ENCODE measurements at regions not wholly inside any gene's neighbourhood (a gene's known extent, or its start where the extent isn't known, plus 50 kb on each side); places are given as distances from the start of the nearest gene placed in this dataset.

DNA sequence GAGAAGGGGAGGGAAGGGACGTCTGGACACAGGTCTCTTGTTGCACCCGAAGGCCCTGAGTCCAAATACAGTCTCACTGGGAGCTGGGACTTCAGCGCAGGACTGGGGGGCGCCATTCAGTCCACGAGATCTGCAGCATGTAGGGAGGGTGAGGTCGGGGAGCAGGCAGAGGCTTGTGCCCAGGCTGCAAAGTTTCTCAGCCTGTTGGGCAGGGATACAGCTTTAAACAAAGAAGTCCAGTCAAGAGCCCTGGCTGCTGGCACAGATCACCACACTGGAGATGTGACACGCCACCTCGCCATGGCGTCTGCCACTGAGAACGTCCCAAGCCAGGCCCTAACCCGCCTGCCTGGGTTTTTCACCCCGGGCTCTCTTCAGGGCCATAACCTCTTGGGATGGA, 256.6 kb downstream of the DLL1 start:
- no peak for DNase-seq

- no peak for DNase-seq
Observed at GRCh38 chr6:170033666-170034065, 257.2 kb downstream of the DLL1 start.

DNA sequence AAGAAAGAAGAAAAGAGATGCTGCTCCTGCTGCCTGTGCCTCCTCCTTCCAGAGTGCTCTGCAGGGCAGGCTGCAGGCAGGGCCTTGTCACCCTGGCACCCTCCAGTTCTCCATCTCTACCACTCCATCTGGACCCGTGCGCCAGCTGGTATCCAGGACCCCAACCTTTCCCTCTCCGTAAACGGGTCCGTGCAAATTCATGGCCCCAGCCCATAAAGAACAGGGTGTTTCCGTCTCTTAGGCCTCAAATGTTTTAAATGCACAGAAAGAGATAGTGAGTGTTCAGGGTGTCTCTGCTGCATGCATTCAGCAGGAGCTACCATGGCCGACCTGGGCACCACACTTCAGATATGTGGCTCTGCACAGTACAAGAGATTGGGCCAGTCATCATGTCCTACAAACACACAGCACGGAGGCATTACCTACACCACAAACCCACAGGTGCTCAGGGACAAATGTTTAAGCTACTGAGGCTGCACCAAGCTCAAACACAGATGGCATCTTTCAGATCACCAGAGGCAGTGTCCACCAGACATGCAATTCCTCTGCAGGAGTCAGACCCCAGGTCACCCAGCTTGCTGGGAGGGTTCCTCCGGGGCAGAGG, 258.1 kb downstream of the DLL1 start:
- no peak for DNase-seq

DNA sequence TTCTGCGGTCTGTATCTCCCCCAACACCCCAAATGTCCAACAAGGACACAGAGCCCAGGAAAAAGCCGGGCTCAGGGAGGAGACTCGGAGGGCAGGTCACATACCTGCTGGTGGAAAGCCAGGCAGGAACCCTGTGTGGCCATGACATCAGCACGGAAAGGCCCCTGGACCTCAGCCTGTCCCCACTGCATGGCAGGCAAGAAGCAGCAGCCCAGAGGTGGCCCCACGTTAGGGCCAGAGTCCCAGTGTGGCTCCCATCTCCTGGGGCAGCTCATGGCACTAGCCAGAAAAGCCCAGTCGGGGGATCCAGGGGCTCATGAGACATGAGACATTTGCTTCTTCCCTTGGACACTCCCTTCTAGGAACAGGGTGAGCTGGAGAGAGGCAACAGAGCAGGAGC, 258.7 kb downstream of the DLL1 start:
- no peak for DNase-seq

GRCh38 chr6:170031684-170032121, 259.2 kb downstream of the DLL1 start:
- DNase-seq: no peak

GRCh38 chr6:170030821-170031471, 259.9 kb downstream of the DLL1 start:
- DNase-seq: no peak

GRCh38 chr6:170030284-170030815, 260.5 kb downstream of the DLL1 start:
- DNase-seq: no peak

DNA sequence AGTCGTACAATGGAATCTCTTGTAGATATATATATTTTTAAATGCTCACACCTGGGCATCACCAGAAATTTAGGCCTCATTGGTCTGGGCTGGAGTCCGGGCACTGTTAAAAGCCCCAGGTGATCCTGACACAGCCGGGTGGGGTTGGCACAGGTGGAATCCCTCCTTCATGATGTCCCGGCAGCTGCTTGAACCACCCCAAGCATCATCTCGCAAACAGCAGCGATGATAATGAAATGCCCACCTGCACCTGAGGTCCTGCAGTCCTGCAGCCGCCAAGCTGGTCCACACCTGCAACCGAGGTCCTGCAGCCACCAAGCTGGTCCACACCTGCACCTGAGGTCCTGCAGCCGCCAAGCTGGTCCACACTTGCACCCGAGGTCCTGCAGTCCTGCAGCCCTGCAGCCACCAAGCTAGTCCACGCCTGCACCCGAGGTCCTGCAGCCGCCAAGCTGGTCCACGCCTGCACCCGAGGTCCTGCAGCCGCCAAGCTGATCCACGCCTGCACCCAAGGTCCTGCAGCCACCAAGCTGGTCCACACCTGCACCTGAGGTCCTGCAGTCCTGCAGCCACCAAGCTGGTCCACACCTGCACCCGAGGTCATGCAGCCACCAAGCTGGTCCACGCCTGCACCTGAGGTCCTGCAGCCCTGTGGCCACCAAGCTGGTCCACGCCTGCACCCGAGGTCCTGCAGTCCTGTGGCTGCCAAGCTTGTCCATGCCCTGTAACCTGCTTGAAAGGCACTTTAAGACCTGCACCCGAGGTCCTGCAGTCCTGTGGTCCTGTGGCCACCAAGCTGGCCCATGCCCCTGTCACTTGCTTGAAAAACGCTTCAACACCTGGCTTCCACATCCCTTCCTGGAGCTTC, 261.2 kb downstream of the DLL1 start:
- DNase-seq: no peak

DNA sequence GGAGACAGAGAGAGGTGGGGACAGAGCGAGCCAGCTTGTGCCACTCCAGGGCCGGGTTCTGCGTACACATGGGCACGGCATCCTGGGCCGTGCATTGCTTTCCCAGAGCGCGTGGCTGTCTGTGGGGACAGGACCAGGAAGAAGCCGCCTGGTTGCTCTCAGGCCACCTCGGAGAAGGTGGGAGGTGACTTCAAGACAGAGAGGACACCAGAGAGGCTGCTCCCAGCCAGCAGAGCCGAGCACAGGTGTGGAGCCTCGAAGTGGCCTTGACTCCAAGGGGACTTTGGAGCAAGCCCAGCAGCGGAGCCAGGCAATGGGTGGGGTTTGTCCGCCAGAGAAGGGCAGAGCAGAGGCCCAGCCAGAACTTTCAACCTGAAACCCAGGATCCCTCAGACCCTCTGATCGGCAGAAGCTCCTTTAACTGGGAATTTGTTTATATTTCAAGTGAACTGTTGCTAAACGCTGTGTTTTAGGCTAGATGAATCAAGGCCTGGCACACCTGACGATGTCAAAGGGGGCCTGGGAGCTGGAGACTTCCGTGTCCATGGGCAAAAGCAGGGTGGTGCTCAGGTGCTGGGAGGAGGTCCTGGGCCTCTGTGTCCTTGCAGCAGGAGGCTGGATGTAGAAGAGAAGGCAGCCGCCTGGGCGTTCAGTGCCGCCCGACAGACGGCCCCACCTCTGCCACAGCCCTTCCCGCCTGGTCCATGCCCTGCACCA, 262.1 kb downstream of the DLL1 start:
- no peak for DNase-seq

DNA sequence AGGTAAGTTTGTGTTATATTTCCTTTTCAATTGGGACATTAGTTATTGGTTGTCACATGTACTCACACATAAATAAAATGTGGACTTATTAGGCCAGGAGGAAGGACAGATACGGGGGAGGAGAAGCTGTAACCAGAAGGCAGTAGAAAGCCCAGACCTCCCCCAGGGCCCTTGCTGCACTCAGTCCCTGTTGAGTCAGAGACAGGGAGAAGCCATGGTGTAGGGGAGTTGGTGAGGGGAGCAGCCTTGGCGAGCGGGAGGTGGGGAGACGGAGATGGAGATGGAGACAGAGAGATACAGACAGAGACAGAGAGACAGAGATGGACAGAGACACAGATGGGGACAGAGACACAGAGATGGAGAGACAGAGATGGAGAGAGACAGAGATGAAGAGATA, 263.2 kb downstream of the DLL1 start:
- no peak for DNase-seq

DNA sequence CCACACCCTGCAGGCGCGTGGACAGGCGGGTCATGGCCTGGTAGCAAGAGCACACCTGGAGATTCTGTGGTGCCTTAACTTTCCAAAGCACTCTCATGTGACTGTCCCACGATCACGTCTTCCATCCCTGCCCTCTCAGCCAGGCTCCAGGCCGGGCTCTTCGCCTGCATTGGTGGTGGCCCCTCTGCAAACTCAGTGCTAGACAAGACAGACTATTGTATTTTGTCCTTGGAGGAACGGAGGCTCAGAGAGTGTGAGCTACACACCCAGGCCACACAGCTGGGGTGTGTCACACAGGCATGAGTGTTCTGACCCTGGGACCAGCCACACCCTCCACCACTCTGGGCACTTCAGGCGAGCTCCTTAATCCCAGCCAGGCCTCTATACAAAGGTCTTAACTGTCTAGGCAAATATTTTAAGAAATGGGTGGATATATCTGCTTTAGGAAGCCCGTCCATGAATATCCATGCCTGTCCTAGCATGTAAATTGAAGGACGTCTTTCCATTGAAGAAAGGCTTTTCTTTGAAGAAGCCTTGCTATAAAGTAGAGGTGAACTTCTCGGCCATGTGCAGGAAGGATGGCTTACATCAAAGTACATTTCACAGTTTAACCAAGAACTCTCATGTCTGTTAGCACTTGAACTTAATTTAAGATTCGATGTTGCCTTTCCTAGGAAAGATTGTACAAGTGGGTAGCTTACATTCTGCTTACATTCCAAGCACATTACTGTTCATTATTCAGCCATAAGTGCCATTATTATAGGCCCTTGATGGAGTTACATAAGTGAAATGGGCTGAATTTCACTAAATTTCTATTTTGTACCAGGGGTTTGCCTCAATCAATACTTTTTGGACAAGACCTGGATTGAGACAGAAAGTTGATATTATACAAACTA, 263.9 kb downstream of the DLL1 start:
- DNase-seq: no peak

DNA sequence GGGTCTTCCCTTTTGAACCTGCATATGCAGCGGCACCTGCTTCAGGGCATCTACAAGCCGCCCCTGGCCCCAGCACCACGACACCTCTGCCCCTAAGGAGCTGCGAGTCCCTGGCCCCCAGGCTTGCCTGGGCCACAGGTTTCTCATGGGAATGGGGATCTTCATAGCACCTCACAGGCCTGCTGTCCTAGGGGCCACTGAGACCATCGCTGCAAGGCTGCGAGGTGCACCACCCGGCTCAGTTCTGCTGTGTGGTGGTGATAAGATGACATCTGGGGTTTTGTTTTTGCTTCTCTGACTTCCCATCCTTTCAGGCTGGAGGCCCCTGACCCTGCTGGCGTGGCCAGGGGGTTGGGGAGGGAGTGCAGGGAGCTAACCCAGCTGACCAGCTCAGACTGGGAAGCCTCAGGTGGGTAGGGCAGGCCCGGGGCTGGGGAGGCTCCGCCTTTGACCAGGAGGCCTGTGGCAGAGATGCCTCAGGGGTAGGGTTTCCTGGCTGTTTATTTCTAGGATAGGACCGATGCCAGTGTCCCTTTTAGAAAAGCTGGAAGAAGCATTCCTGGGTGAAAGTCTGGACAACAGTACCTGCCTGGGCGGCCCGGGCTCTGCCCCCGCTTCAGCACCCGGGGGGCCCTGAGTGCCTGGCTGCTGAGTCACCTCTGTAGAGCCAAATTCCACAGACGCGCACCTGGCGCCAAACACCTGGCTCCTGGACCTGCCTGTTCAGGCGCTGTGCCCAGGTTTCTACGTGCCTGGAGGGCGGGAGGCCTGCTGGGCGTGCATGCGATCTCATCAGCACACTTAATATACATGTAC, 264.7 kb downstream of the DLL1 start:
- DNase-seq: no peak

- DNase-seq: no peak
Observed at GRCh38 chr6:170025341-170025911, 265.5 kb downstream of the DLL1 start.

DNA sequence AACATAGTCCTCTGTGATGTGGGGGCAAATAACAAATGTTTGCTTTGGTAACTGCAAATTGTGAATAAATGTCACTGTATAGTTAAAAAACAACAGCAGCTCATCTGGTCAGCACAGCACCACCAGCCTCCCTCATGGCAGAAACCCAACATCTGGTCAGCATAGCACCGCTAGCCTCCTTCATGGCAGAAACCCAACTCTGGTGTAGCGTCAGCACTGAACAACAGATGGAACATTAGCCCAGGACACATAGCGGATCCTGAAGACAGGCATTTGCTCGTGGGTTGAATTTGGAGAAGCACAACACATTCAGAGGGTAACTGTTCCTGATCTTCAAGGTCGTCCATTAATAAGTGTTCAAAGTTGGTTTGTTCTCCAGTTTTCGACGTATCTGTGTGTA, 265.9 kb downstream of the DLL1 start:
- peak; percentile 65 to 89 (median 86) for DNase-seq

GRCh38 chr6:170023620-170024521, 267.0 kb downstream of the DLL1 start:
- DNase-seq: no peak

DNA sequence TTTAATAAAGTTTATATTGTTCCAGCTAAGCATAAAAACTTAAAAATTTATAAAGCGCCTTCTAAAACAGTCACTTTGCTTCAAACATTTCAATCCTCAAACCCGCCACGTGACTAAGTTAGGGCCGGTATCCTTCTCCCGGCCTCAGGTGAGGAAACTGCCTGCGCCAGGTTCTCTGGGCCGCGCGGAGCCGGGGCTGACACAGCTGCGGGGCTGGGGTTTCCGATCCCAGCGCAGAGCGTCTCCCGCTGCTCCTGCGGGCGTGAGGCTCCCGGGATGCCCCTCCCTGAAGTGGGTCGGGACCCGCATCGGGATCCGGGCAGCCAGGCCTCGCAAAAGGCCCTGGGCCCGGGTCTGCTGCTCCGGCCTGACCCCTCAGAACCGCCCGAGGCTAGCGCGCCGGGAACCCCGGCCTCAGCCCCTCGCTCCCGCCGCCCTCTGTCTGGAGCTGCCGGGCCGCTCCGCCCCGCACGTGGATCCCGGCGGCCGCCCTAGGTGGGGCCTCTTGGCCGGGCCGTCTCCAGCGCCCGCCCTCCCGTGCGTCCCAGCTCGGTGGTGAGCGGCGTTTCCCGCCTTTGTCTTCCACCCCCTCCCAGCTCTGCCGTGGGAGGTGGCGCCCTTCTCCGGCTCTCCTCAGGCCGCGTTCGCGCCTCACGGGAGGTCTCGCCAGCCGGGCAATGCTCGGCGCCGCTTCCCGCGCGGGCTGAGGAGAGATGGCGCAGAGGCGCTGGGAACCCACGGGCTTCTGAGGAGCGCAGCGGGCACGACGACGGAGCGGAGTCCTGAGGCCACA, 267.9 kb downstream of the DLL1 start:
- DNase-seq: peak in 2 of 3 donors; percentile 34 to 81

- no peak for DNase-seq
Observed at GRCh38 chr6:170022291-170022722, 268.6 kb downstream of the DLL1 start.

DNA sequence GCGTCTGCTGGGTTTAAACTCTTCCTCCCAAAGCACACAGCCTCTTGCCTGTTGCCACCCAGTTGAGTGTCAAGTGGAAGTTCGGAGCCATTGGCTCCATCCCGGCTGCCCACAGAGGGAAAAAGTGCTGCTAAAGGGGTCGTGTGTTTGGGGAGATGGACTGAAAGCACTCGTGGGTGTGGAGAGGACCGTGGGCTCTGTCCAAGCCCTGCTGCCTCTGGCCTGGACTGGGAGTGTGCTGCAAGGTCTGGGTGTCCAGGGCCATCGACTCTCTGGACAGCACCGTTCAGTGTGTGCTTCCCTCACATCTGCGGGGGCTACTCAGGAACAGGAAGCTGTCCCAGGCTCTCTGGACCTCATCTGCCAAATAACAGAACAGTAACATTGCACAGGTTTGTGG, 269.3 kb downstream of the DLL1 start:
- no peak for DNase-seq

All from muscle of back (tissue), 3 donors.